MM.1S (cell line): ENCODE measurements at regions not wholly inside any gene's neighbourhood (a gene's known extent, or its start where the extent isn't known, plus 50 kb on each side); places are given as distances from the start of the nearest gene placed in this dataset.

Experiments used
- DNase-seq: peaks from one replicate; pipeline ENCODE4 v3.0.0-alpha.2; 2015
- H2AFZ ChIP-seq: fragments of 300-600 bp; sonication (generic); 2 replicates; pipeline ENCODE4 v1.6.0; 2016; ENCODE audit warnings: antibody characterized with exemption, low read length
- H3F3A ChIP-seq: fragments of 300-600 bp; sonication (generic); 2 replicates; pipeline ENCODE4 v1.6.1; 2016; ENCODE audit warnings: mild to moderate bottlenecking, antibody characterized with exemption, low read length, moderate library complexity, mixed read lengths; ENCODE audit not compliant: insufficient read depth
- H3K27ac ChIP-seq: fragments of 300-600 bp; sonication (generic); 2 replicates; pipeline ENCODE4 v1.5.1; 2016; ENCODE audit warnings: mild to moderate bottlenecking, low read length
- H3K27me3 ChIP-seq: fragments of 300-600 bp; sonication (generic); replicated peaks from 2 replicates; pipeline ENCODE4 v1.6.0; 2016; ENCODE audit warnings: low read length; ENCODE audit not compliant: insufficient read depth
- H3K36me3 ChIP-seq: fragments of 300-600 bp; sonication (generic); replicated peaks from 2 replicates; pipeline ENCODE4 v1.6.1; 2016; ENCODE audit warnings: mild to moderate bottlenecking, low read length, mixed read lengths; ENCODE audit not compliant: insufficient read depth
- H3K4me1 ChIP-seq: fragments of 300-600 bp; sonication (generic); 2 replicates; pipeline ENCODE4 v1.6.1; 2016; ENCODE audit warnings: low read length, mixed read lengths
- H3K4me2 ChIP-seq: fragments of 300-600 bp; sonication (generic); 2 replicates; pipeline ENCODE4 v1.6.0; 2016; ENCODE audit warnings: low read depth, low read length
- H3K4me3 ChIP-seq: fragments of 300-600 bp; sonication (generic); 2 replicates; pipeline ENCODE4 v1.5.1; 2016; ENCODE audit warnings: low read length, mixed read lengths
- H3K79me2 ChIP-seq: fragments of 300-600 bp; sonication (generic); 2 replicates; pipeline ENCODE4 v1.6.1; 2016; ENCODE audit warnings: mixed run types, low read length, mixed read lengths
- H3K9ac ChIP-seq: fragments of 300-600 bp; sonication (generic); 2 replicates; pipeline ENCODE4 v1.6.1; 2016; ENCODE audit warnings: low read length, mixed read lengths
- H3K9me2 ChIP-seq: fragments of 300-600 bp; sonication (generic); replicated peaks from 2 replicates; pipeline ENCODE4 v1.6.1; 2016; ENCODE audit warnings: mild to moderate bottlenecking, low read length, mixed read lengths; ENCODE audit not compliant: insufficient read depth
- H3K9me3 ChIP-seq: fragments of 300-600 bp; sonication (generic); replicated peaks from 2 replicates; pipeline ENCODE4 v1.6.1; 2016; ENCODE audit warnings: mild to moderate bottlenecking, low read length, mixed read lengths; ENCODE audit not compliant: insufficient read depth
- H4K20me1 ChIP-seq: fragments of 300-600 bp; sonication (generic); 2 replicates; pipeline ENCODE4 v1.6.1; 2016; ENCODE audit warnings: mild to moderate bottlenecking, low read length, moderate library complexity, mixed read lengths; ENCODE audit not compliant: insufficient read depth
- EZH2 ChIP-seq: fragments of 300-600 bp; sonication (generic); optimal IDR thresholded peaks from 2 replicates; pipeline ENCODE3; 2017; ENCODE audit warnings: low read depth, mild to moderate bottlenecking, antibody characterized with exemption, low read length, mixed read lengths
- EZH2phosphoT487 ChIP-seq: fragments of 300-600 bp; sonication (generic); IDR thresholded peaks from 2 replicates; pipeline ENCODE4 v1.6.1; 2018; ENCODE audit warnings: antibody characterized with exemption, low read length
- TF ChIP-seq, protein P1 (sequence below): fragments of 300-600 bp; sonication (generic); IDR thresholded peaks from 2 replicates; pipeline ENCODE4 v1.5.1; 2016; ENCODE audit warnings: antibody characterized with exemption, low read length, mixed read lengths

DNA sequence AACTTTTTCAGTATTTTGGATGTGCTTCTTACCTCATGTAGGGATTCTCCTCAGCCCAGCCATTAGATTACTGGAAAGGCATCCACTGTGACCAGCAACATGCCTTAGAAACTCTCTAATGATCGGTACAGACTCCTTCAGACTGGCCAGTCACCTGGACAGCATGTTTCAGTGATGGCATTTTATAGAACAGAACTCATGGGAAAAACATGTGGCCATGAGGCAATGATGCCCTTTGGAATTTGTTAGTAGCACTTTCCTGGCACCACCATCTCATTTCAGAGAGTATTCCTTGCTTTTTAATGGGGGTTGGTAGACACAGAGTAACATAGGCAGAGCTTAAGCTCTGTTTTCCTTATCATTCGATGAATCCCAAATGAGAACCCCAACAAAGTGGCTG lies 72.1 kb upstream of the FAM98A start:
- no peak overlapping the region for H3K4me2 ChIP-seq
- H3K27me3 ChIP-seq: no peaks in the 10 kb centered on the region
- no peaks in the 10 kb centered on the region for H3K9me3 ChIP-seq
- H3K9ac ChIP-seq: no peak overlapping the region
- DNase-seq: no peak
- no peak overlapping the region for H3K4me3 ChIP-seq
- no peaks in the 10 kb centered on the region for H3F3A ChIP-seq
- no peaks in the 10 kb centered on the region for H4K20me1 ChIP-seq
- H3K79me2 ChIP-seq: no peaks in the 10 kb centered on the region
- TF ChIP-seq EZH2 (no peak), EZH2phosphoT487 (no peak)
- TF ChIP-seq, protein P1, sequence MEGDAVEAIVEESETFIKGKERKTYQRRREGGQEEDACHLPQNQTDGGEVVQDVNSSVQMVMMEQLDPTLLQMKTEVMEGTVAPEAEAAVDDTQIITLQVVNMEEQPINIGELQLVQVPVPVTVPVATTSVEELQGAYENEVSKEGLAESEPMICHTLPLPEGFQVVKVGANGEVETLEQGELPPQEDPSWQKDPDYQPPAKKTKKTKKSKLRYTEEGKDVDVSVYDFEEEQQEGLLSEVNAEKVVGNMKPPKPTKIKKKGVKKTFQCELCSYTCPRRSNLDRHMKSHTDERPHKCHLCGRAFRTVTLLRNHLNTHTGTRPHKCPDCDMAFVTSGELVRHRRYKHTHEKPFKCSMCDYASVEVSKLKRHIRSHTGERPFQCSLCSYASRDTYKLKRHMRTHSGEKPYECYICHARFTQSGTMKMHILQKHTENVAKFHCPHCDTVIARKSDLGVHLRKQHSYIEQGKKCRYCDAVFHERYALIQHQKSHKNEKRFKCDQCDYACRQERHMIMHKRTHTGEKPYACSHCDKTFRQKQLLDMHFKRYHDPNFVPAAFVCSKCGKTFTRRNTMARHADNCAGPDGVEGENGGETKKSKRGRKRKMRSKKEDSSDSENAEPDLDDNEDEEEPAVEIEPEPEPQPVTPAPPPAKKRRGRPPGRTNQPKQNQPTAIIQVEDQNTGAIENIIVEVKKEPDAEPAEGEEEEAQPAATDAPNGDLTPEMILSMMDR: no peak
- H3K9me2 ChIP-seq: no peaks in the 10 kb centered on the region
- no peak overlapping the region for H3K27ac ChIP-seq
- H3K36me3 ChIP-seq: no peaks in the 10 kb centered on the region
- no peak overlapping the region for H2AFZ ChIP-seq
- H3K4me1 ChIP-seq: no peaks in the 10 kb centered on the region

DNA sequence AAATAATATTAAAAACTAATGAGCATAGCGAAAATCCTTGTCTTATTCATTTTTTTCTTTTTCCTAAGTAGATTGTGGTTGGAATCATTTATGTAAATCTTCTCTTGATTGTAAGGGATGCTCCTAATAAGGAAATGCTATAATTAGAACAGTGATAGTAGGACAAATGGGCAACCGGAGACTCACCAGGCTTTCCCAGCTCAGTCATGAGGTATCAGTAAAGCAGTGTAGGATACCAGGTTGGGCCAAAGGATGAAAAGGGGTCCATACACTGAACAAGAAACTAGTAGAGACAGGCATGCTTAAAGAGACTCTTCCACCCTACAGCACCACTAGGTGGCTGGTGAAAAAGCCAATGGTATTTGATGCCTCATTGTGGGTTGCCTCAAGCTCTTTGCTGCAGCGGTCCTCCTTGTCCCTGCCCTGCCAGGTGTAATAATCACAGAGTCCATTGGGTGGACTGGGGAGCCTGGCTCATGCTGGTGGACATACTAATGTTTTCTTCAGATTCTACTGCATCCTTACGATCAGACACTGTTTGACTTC lies 71.4 kb upstream of the FAM98A start:
- DNase-seq: no peak
- H3K9me3 ChIP-seq: no peaks in the 10 kb centered on the region
- no peak overlapping the region for H3K27ac ChIP-seq
- TF ChIP-seq EZH2: no peak
- TF ChIP-seq EZH2phosphoT487: no peak
- TF ChIP-seq, protein P1: no peak
- no peaks in the 10 kb centered on the region for H3K27me3 ChIP-seq
- H3K9me2 ChIP-seq: no peaks in the 10 kb centered on the region
- H3K9ac ChIP-seq: no peak overlapping the region
- H4K20me1 ChIP-seq: no peaks in the 10 kb centered on the region
- H3F3A ChIP-seq: no peaks in the 10 kb centered on the region
- no peak overlapping the region for H2AFZ ChIP-seq
- no peaks in the 10 kb centered on the region for H3K79me2 ChIP-seq
- no peak overlapping the region for H3K4me2 ChIP-seq
- H3K4me1 ChIP-seq: no peaks in the 10 kb centered on the region
- no peak overlapping the region for H3K4me3 ChIP-seq
- no peaks in the 10 kb centered on the region for H3K36me3 ChIP-seq

DNA sequence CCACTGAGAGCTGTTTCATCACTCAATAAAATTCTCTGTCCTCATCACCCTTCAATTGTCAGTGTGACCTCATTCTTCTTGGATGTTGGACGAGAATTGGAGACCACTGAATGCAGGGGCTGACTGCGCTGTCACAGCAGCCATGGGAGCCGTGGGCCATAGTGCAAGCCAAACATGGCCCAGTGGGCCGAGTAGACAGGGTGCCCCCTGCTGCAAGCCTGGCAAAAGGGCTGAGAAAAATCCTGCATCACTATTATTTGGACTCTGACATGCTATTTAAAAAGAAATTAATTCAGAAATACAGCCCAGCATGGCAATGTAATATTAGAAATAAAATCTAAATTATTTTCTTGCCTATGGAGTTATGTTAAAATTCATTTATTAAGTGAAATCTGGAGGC lies 67.8 kb upstream of the FAM98A start:
- Histone ChIP-seq H3K4me1 (no peaks in the 10 kb centered on the region), H3K9me3 (no peaks in the 10 kb centered on the region), H4K20me1 (no peaks in the 10 kb centered on the region), H3F3A (no peaks in the 10 kb centered on the region), H2AFZ (no peak overlapping the region), H3K36me3 (no peaks in the 10 kb centered on the region), H3K4me3 (no peak overlapping the region), H3K27me3 (no peaks in the 10 kb centered on the region), H3K9ac (no peak overlapping the region), H3K79me2 (no peaks in the 10 kb centered on the region), H3K9me2 (no peaks in the 10 kb centered on the region), H3K4me2 (no peak overlapping the region), H3K27ac (no peak overlapping the region)
- TF ChIP-seq EZH2phosphoT487 (no peak), EZH2 (no peak)
- TF ChIP-seq, protein P1: no peak
- DNase-seq: no peak
